Caco-2 (cell line): ENCODE measurements at regions not wholly inside any gene's neighbourhood (a gene's known extent, or its start where the extent isn't known, plus 50 kb on each side); places are given as distances from the start of the nearest gene placed in this dataset.

Experiments used
- BruUV-seq: library from RNA; stranded (reverse); fragments of 400-500 nt; replicated peaks from 2 replicates; lab custom pipeline; 2021; lab: Mats Ljungman, UMichigan
- CTCF ChIA-PET: fragments of 300-600 bp; sonication (Branson Sonifier 250); formaldehyde crosslinking; loops from one replicate; lab custom pipeline; 2022; ENCODE audit warnings: antibody characterized with exemption; lab: Charles Lee
- POLR2A ChIA-PET: fragments of 300-600 bp; sonication (Branson Sonifier 250); formaldehyde crosslinking; loops from one replicate; lab custom pipeline; 2022; ENCODE audit warnings: antibody characterized with exemption; lab: Charles Lee
- DNase-seq, 2 experiments: peaks; one replicate each; pipeline versions ENCODE4 v3.0.0 to v3.0.0-alpha.2; 2020 to 2022
- H3K27me3 ChIP-seq: replicated peaks from 2 replicates; pipeline ENCODE4 v1.6.0; 2011; ENCODE audit warnings: low read length; ENCODE audit not compliant: control insufficient read depth, insufficient read depth
- H3K36me3 ChIP-seq: 2 replicates; pipeline ENCODE4 v1.5.1; 2011; ENCODE audit warnings: low read length; ENCODE audit not compliant: control insufficient read depth, insufficient read depth
- H3K4me1 ChIP-seq: fragments of 250-450 bp; sonication (Bioruptor Pico); 2 replicates; pipeline ENCODE4 v1.5.1; 2020; ENCODE audit warnings: mild to moderate bottlenecking
- H3K4me3 ChIP-seq: 2 replicates; pipeline ENCODE4 v1.5.1; 2011; ENCODE audit warnings: low read depth, mild to moderate bottlenecking, control low read depth, low read length
- H3K9me3 ChIP-seq: fragments of 250-450 bp; sonication (Bioruptor Pico); 2 replicates; pipeline ENCODE4 v1.5.1; 2020; ENCODE audit warnings: mild to moderate bottlenecking, moderate library complexity
- H3K27ac Mint-ChIP-seq: one replicate; pipeline ENCODE4 v1.8.0; 2022; ENCODE audit warnings: mixed read lengths; ENCODE audit not compliant: unreplicated experiment
- H3K27me3 Mint-ChIP-seq: one replicate; pipeline ENCODE4 v1.8.0; 2022; ENCODE audit warnings: mixed read lengths; ENCODE audit not compliant: insufficient read depth, unreplicated experiment
- H3K36me3 Mint-ChIP-seq: one replicate; pipeline ENCODE4 v1.8.0; 2022; ENCODE audit warnings: mild to moderate bottlenecking, mixed read lengths; ENCODE audit not compliant: insufficient read depth, unreplicated experiment
- H3K4me1 Mint-ChIP-seq: one replicate; pipeline ENCODE4 v1.8.0; 2022; ENCODE audit warnings: low read depth, mixed read lengths; ENCODE audit not compliant: unreplicated experiment
- H3K4me3 Mint-ChIP-seq: one replicate; pipeline ENCODE4 v1.8.0; 2022; ENCODE audit warnings: mild to moderate bottlenecking, moderate library complexity, mixed read lengths; ENCODE audit not compliant: unreplicated experiment
- H3K9me3 Mint-ChIP-seq: one replicate; pipeline ENCODE4 v1.8.0; 2022; ENCODE audit warnings: mixed read lengths; ENCODE audit not compliant: unreplicated experiment
- intact Hi-C: fragments of 100-400 bp; cut with micrococcal nuclease; formaldehyde crosslinking; loops from one replicate; pipeline ENCODE4 v1.10.0; 2022; ENCODE audit not compliant: unreplicated experiment
- TF ChIP-seq, protein P1 (sequence below), 2 experiments: fragments of 200-600 bp in 1 of 2; IDR thresholded peaks; 1 replicate in 1 of 2; 2 replicates in 1 of 2; pipeline versions ENCODE4 v1.5.1 to v1.8.0; 2011 to 2022; ENCODE audit warnings: antibody characterized with exemption in 1 of 2, control low read depth in 1 of 2, inconsistent platforms in 1 of 2, low read depth in 1 of 2, low read length in 1 of 2, mild to moderate bottlenecking in 1 of 2, moderate library complexity in 1 of 2; ENCODE audit not compliant: insufficient read depth in 1 of 2, severe bottlenecking in 1 of 2, unreplicated experiment in 1 of 2

DNA sequence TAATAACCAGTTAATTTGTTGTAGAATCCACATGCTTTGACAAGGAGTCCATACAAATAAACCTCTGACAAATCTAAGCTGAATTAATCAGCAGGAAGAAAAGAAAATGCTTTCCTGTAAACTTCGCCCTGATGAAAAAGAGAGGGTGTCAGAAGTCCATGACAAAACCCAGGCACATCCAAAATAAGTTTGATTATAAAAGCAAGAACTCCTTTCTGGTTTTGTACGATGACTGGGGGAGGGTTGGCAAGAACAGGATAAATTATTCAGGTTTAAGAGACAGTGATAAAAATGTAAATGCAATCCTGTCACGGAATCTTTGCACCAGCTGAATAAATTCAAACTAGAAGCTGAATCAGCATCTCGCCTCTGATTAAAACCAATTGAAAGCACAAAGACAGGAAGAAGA is 469.2 kb upstream of the TNP1 start:
- Mint-ChIP-seq H3K4me3 (no peak overlapping the region), H3K36me3 (peaks cover 6% of the 10 kb centered on the region), H3K27ac (peak overlapping the region; percentile 39), H3K27me3 (no peaks in the 10 kb centered on the region), H3K9me3 (peaks cover 22% of the 10 kb centered on the region), H3K4me1 (peaks cover 45% of the 10 kb centered on the region)
- no peak overlapping the region for H3K4me3 ChIP-seq
- no peaks in the 10 kb centered on the region for H3K27me3 ChIP-seq
- intact Hi-C loops: no loop called here
- no peaks in the 10 kb centered on the region for H3K9me3 ChIP-seq
- DNase-seq: no peak
- POLR2A ChIA-PET: no interaction called here
- CTCF ChIA-PET: no interaction called here
- H3K4me1 ChIP-seq: peaks cover 42% of the 10 kb centered on the region
- no peaks in the 10 kb centered on the region for H3K36me3 ChIP-seq
- TF ChIP-seq, protein P1, sequence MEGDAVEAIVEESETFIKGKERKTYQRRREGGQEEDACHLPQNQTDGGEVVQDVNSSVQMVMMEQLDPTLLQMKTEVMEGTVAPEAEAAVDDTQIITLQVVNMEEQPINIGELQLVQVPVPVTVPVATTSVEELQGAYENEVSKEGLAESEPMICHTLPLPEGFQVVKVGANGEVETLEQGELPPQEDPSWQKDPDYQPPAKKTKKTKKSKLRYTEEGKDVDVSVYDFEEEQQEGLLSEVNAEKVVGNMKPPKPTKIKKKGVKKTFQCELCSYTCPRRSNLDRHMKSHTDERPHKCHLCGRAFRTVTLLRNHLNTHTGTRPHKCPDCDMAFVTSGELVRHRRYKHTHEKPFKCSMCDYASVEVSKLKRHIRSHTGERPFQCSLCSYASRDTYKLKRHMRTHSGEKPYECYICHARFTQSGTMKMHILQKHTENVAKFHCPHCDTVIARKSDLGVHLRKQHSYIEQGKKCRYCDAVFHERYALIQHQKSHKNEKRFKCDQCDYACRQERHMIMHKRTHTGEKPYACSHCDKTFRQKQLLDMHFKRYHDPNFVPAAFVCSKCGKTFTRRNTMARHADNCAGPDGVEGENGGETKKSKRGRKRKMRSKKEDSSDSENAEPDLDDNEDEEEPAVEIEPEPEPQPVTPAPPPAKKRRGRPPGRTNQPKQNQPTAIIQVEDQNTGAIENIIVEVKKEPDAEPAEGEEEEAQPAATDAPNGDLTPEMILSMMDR (IDR thresholded peaks at IDR 0.05; ENCODE audit: insufficient read depth in 1 of 2, low read depth in 1 of 2, low read length in 1 of 2, severe bottlenecking in 1 of 2, unreplicated experiment in 1 of 2): no peak
- BruUV-seq: no TSS peak

DNA sequence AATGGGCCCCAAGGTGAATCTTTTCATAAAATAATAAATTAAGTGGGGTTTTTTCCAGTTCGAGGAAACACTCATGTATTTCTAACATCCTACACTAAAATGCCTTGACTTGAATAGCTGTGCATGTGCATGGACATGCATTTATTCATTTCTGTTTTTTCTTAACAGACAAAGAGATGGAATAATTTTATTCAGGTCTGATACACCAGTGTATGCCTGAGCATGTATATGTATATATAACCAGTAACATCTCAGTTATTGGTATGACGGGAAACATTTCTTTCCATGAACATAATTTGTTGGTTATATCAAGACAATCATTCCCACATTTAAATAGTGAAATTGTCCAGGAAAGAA is 468.7 kb upstream of the TNP1 start:
- Histone ChIP-seq H3K36me3 (no peaks in the 10 kb centered on the region), H3K4me3 (no peak overlapping the region), H3K27me3 (no peaks in the 10 kb centered on the region), H3K4me1 (peaks cover 42% of the 10 kb centered on the region), H3K9me3 (no peaks in the 10 kb centered on the region)
- intact Hi-C loops: no loop called here
- H3K36me3 Mint-ChIP-seq: peaks cover 6% of the 10 kb centered on the region
- H3K27me3 Mint-ChIP-seq: no peaks in the 10 kb centered on the region
- TF ChIP-seq, protein P1 (IDR thresholded peaks at IDR 0.05; ENCODE audit: insufficient read depth in 1 of 2, low read depth in 1 of 2, low read length in 1 of 2, severe bottlenecking in 1 of 2, unreplicated experiment in 1 of 2): no peak
- H3K4me3 Mint-ChIP-seq: no peak overlapping the region
- ChIA-PET POLR2A (no interaction called here), CTCF (no interaction called here)
- no peak overlapping the region for H3K27ac Mint-ChIP-seq
- no TSS peak for BruUV-seq
- no peak for DNase-seq
- peaks cover 45% of the 10 kb centered on the region for H3K4me1 Mint-ChIP-seq
- H3K9me3 Mint-ChIP-seq: peaks cover 26% of the 10 kb centered on the region

DNA sequence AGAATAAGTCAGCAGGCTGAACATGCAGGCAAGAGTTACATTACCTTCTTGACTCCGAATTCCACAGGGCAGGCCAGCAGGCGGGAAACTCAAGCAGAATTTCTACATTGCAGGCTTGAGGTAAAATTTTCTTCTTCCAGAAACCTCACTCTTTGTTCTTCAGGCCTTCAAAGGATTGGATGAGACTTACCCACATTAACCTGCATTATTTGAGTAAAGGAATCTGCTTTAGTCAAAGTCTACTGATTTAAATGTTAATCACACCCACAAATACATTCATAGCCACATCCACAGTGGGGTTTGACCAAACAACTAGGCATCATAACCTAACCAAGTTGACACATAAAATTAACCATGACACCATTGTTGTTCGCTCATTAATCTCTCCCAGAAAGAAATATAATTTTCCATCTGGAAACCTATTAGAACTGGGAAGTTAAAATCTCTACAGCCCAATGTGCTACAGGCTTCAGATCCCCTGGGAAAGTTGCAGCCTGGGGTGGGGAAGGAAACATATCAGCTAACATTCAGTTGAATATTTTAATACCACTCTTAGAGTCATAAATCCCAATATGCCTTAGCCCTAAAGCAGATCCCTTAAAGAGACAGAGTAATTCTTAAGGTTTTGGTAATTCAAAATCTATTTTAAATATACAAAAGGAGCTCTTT is 468.2 kb upstream of the TNP1 start:
- Histone ChIP-seq H3K27me3 (no peaks in the 10 kb centered on the region), H3K4me1 (peaks cover 42% of the 10 kb centered on the region), H3K36me3 (no peaks in the 10 kb centered on the region), H3K9me3 (no peaks in the 10 kb centered on the region), H3K4me3 (no peak overlapping the region)
- intact Hi-C loops: no loop called here
- H3K9me3 Mint-ChIP-seq: peaks cover 27% of the 10 kb centered on the region
- H3K4me3 Mint-ChIP-seq: no peak overlapping the region
- ChIA-PET POLR2A (no interaction called here), CTCF (no interaction called here)
- H3K27ac Mint-ChIP-seq: no peak overlapping the region
- H3K4me1 Mint-ChIP-seq: peaks cover 43% of the 10 kb centered on the region
- no TSS peak for BruUV-seq
- H3K27me3 Mint-ChIP-seq: no peaks in the 10 kb centered on the region
- TF ChIP-seq, protein P1 (IDR thresholded peaks at IDR 0.05; ENCODE audit: insufficient read depth in 1 of 2, low read depth in 1 of 2, low read length in 1 of 2, severe bottlenecking in 1 of 2, unreplicated experiment in 1 of 2): no peak
- peaks cover 6% of the 10 kb centered on the region for H3K36me3 Mint-ChIP-seq
- DNase-seq: no peak
